ENCODE measurements at regions not wholly inside any gene's neighbourhood (a gene's known extent, or its start where the extent isn't known, plus 50 kb on each side); places are given as distances from the start of the nearest gene placed in this dataset.

GRCh38 chr5:122718611-122719010 is 56.3 kb upstream of the SNX2 start:
- H3K9me1 ChIP-seq (replicated peaks; ENCODE audit: control insufficient read depth, extremely low read depth, insufficient read depth, low read length) = no peaks in the 10 kb centered on the region
- intact Hi-C loops (cut with micrococcal nuclease) (no loop called here), dilution Hi-C loops (cut with MboI; ENCODE audit: extremely low pct_ligation_motif_present, low sequenced_read_pairs) (no loop called here)
- H2AFZ ChIP-seq (ENCODE audit: low read depth, low read length) = no peak overlapping the region
- peaks cover 0 to 1% of the 10 kb centered on the region in 2 experiments for H3K27me3 ChIP-seq (ENCODE audit: control insufficient read depth in 2 of 2, insufficient read depth in 2 of 2, low read length in 2 of 2)
- ChIA-PET POLR2A (no interaction called here), CTCF (interaction anchor here (1.6 kb wide), 1 partner anchor 24 kb away, joined by 3 read pairs; no protein-coding TSS in a partner anchor)
- no peak overlapping the region for H3K4me2 ChIP-seq (ENCODE audit: insufficient read depth, low read length)
- H3K9me3 ChIP-seq (replicated peaks; ENCODE audit: control insufficient read depth, insufficient read depth, low read length) = no peaks in the 10 kb centered on the region
- no peaks in the 10 kb centered on the region for H3K36me3 ChIP-seq (ENCODE audit: control insufficient read depth in 2 of 2, extremely low read depth in 1 of 2, insufficient read depth in 2 of 2, low read length in 2 of 2)
- BruUV-seq (replicated peaks) = no TSS peak
- no peak for FAIRE-seq
- no peak overlapping the region for H3K4me3 ChIP-seq (replicated peaks in 1 of 3; ENCODE audit: insufficient read depth in 1 of 3, low read depth in 1 of 3, low read length in 3 of 3)
- no peaks in the 10 kb centered on the region for H3K79me2 ChIP-seq (ENCODE audit: control insufficient read depth, insufficient read depth, low read length)
- TF ChIP-seq GATA2 (IDR thresholded peaks at IDR 0.05; ENCODE audit: insufficient read depth, insufficient read length, low read depth, low read length) (no peak), EZH2 (IDR thresholded peaks at IDR 0.05; ENCODE audit: borderline replicate concordance, low read depth, low read length, severe bottlenecking) (no peak), CTCF (IDR thresholded peaks at IDR 0.05; ENCODE audit: extremely low read depth in 1 of 2, insufficient read depth in 1 of 2, low read depth in 1 of 2, low read length in 2 of 2) (no peak), FOS (IDR thresholded peaks at IDR 0.05; ENCODE audit: borderline replicate concordance, insufficient read depth, low read length) (no peak), JUN (IDR thresholded peaks at IDR 0.05; ENCODE audit: borderline replicate concordance, insufficient read depth, insufficient read length, low read depth) (no peak), MAX (IDR thresholded peaks at IDR 0.05; ENCODE audit: insufficient read depth, insufficient read length) (no peak), MYC (IDR thresholded peaks at IDR 0.05; ENCODE audit: low read depth, low read length) (no peak), POLR2AphosphoS5 (IDR thresholded peaks at IDR 0.05; ENCODE audit: insufficient read depth, low read depth, low read length) (no peak), POLR2A (IDR thresholded peaks at IDR 0.05; ENCODE audit: low read depth, low read length) (no peak)
- H3K9ac ChIP-seq (replicated peaks; ENCODE audit: extremely low read depth, insufficient read depth, low read length) = no peak overlapping the region
- H3K4me1 ChIP-seq (ENCODE audit: control insufficient read depth, extremely low read depth, insufficient read depth, low read length) = no peaks in the 10 kb centered on the region
- no peaks in the 10 kb centered on the region for H4K20me1 ChIP-seq (replicated peaks; ENCODE audit: control insufficient read depth, extremely low read depth, insufficient read depth, low read length)
- no peak for DNase-seq (ENCODE audit: low read depth, low spot score)
- H3K27ac ChIP-seq (ENCODE audit: insufficient read depth, low read depth, low read length) = no peak overlapping the region
